HG03135 (cell line): ENCODE measurements at regions not wholly inside any gene's neighbourhood (a gene's known extent, or its start where the extent isn't known, plus 50 kb on each side); places are given as distances from the start of the nearest gene placed in this dataset.

Experiments used
- ATAC-seq: cut with Tn5 transposase; IDR thresholded peaks from one replicate; pipeline ENCODE4 v1.9.1; 2021; ENCODE audit warnings: mild to moderate bottlenecking, moderate library complexity; ENCODE audit not compliant: unreplicated experiment

DNA sequence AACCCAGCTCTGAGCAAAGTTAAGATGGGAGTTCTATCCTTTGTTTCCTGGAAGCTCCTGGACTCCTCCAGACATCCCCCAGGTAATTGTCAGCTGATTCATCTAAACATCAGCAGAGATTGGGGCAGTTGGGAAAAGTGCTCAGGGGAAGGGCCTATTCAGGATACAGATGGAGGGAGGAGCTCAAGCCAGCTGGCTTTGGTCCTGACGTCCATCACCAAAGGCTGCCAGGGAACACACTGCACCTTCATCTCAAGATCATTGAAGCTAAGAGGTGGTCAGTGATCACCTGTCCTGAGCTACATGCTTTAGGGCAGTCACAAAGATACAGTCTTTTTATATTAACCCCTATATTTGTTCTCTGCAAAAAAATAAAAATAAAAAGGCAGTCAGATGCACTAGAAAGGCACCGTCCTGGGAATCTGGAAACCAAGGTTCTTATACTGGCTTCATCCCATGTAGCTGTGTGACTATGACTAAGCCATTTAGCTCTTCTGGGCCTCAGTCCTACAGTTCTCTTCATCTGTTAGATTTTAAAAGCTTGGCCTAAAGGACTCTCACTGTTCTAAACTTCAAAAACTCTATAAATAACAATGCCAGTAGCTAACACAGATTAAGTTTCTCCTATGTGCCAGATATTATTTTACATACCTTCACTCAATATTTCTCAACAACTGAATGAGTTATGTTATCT is 446.5 kb downstream of the BCL11A start:
- ATAC-seq: no peak

DNA sequence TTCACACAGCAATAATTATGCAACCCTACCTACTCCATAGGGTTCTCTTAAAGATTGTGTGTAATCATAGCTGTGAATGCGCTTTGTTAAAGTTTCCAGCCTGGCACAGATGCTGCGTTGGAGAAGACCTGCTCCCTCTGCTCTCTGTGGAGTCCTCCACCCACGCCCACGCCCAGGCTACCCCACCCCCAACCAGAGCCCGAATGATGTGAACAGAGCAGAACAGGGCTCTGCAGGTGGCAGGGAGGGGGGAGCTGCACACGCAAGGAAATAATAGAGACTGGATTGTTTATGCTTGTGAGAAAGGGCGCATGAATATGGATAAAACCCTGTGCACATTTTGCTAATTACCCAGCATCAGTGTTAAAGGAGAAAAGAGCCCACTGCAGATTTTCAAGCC is 447.5 kb downstream of the BCL11A start:
- no peak for ATAC-seq

DNA sequence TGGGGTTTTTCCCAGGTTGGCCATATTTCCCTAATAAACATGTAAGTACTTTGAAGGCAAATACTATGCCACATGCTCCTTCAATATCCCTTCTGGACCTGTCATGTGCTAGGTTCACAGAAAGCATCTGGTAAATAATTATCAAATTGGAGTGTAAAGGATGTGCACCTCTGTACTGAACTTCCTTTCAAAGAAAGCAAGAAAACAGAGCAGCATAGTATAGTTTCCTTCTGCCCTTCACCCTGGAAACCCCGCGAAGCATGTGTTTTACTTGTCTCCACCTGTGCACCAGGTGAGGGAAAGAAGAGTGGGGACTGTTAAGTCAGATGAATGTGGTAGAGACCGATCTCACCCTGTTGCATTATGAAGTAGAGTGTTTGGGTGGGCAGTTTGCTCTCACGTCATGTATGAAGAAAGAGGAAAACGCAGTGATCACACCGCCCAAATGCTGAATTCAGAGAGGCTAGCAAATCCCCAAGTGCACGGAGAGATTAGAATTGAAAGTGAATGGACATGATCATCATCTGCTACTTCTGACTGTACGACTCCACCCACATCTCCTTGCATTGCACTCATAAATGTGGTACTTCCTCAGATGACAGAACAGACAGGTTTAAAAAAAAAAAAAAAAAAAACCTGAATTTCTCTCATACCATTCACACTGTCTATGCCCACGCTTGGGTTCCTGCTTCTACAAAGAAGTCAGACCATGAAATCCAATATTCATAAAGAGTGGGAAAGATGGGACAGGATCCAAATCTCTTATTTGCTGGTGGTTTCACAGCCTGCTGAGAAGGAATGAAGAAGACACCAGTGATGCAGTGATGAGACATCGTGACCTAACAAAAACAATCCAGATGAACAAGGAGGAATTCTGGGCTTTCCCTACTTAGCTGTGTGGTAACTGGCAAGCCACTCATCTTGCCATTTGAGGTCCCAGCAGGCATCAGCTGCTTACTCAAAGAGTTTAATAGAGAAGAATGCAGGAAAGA is 448.6 kb downstream of the BCL11A start:
- ATAC-seq: peak; percentile 72

DNA sequence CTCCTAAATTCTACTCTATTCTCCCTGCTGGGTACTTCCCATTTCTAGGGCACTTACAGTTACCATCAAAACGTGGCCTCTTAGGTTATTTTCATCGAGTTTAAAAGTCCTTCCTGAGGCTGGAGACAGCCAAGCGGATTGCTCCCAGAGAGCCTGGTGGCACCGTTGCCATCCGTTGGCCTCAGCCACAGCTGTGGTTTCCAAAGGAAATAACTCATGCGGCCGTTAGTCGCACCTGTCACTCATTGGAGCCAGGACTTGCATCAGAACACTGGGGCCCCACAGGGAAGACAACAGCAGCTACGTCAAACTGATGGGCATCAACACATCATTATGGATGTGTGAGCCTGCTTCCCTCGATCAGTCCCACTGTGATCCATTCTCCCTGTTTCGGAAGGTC is 453.4 kb downstream of the BCL11A start:
- ATAC-seq: no peak

DNA sequence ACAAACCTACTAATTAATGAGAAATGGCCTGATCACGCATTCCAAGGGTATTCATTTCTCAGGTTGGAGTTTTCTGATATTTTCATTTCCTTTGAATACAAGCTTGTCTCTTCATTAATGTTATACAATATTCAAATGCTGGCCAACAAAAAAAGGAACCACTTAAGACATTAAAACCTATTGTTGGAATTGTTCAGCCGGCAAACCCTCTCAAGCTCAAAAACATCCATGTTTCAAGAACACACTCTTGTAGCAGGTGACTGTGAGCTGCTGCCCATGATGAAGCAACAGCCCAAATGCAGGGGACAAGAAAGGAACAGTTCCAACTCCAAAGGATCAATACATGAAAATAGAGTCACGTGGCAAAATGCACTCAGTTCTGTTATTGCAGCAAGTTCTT is 454.5 kb downstream of the BCL11A start:
- ATAC-seq: no peak

DNA sequence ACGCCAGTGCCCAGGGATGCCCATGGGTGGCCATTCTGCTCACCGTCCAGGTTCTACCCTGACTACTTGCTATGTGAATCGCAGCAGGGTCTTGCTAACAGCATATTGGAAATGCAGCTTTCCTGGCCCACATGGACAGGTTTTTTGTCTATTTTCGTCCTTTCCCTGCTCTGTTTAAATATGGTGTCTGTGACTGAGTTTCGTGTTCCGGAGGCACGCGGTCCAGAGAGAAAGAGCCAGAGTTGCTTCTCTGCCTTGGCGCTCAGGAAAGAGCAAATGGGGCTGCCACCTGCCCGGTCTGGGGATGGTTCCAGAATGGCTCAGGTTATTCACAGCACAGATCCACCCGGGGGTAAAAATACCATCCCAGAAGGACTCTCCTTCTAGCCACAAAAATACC is 456.2 kb downstream of the BCL11A start:
- ATAC-seq: no peak

DNA sequence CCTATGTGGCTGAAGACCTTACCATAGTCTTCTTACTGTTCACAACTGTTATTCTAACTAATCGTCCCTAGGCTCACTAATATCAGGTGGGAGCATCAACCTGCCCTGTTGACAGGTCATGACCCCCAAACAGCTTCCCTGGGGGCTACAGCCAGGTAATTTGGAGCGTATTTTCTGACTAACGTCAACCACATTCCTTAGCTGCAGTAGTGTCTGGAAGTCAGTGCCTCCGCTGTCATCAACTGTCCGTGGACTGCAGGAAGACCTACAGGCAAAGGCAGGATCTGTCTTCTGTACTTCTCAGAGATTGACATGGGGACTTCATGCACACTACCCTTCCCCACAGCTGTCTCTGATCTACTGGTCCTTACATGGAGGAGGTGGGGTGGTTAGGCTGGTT is 456.9 kb downstream of the BCL11A start:
- ATAC-seq: no peak

DNA sequence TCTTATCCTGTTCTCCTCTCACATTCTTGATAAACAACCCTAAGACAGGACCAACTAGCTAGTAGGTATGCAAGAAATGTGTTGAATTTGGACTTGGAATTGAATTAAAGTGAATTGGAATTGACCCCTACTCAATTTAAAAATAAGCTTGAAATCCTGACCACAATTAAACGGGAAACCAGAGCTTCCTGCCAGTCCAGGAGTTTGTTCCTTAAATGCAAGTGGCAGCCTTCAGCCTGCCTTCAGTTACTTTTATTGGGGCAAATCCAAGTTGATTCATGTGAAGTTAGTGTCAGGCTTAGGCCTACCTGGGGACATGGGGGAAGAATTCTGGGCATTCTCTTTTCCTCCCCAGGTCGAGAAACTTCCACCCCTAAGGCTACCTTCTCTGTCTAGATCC is 457.6 kb downstream of the BCL11A start:
- ATAC-seq: no peak

DNA sequence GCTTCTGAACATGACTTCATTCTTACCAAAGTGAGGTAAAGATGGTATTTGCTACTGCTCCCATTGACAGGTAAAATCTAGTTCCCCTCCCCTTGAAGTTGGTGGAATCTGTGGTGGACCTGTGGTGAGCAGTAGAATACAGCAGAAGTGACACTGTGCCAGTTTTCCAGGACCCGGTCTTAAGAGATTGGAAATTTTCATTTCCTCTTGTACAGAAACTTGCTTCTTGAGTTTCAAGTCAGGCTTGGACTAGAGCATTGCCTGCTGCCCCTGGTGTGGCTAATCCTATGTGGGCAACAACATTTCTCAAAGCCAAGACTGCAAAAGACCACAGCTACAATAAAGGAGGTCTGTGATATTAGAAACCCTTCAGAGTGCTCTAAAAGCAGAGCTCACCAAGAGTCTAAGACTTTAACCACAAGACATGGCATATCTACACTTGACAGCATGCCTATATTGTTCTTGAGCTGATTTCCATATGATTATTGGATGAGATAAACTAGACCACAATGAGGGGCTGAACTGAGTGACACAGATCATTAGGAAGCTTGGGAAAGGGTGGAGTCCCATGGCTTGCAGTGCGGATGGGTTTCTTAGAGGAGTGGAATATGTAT is 458.1 kb downstream of the BCL11A start:
- ATAC-seq: no peak

DNA sequence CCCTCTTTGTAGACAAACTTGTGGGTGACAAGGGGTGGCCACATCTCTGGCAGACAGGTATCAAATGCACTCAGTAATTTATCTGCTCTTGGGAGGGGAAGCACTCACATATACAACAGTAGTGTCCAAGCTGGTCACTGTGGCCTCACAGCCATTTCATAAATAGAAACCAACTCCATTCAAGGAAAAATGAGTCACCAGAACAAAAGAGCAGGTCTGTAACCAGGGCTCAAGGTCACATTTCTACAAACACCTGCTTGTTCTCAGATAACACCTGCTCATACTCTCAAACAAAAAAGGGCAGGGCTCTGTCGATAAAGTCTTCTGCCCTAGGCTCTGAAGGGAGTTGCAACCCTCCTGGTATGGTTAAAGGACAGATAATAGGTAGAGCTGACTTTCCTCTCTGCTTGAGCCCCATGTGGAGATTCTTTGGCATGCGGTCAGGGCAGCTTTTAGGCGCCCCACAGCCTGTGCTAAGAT is 459.0 kb downstream of the BCL11A start:
- no peak for ATAC-seq

DNA sequence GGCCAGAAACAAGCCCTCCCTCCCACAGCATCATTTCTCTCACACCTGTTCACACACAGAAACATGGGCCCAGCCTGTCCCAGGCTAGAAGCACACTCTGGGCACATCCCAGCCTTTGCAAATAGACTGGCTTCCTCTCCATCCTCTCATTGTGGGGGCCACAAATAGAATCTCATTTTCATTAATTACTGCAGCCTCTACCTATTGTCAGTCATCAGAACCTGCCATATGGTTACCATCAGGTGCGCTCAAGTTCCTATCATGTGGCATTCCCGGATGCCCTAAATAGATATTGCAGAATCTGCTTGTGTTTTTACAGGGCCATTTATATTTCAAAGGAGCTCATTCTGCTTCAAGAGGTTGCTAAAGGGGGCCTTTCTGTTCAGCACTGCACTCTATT is 460.7 kb downstream of the BCL11A start:
- no peak for ATAC-seq

DNA sequence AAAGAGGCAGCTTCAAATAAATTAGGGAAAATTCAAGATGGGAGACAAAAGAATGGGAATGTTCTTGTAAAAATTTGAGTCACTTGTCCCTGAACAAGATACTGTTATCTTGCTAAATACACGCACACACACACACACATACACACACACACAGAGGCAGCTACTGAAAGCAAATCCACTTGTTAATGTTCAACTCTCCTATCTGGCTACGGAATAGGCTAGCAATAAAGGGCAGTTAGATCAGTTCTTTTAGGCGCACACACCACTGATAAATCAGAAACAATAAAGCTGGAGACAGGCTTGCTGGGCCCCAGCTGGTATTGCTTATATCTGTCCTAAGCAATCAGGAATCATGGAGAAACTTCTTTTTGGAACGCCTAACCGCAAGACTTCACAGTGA is 461.6 kb downstream of the BCL11A start:
- ATAC-seq: no peak

DNA sequence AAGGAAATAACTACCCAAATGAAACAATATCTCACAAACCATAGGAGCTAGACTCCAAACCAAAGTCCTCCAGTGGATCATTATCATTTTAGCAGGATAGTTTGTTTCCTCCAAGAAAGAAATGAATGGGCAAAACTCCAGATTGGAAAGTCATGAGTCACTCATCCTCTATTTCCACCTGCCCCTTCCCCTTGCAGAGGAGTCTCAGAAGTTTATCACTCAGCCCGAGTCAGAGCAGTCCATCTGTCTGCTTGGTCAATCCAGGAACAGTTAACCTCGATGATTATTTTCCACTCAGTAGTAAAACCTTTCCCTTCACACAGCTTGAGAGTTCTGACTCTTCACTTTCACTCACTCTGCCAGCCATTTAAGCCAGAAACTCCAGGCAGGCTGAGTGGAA is 462.2 kb downstream of the BCL11A start:
- ATAC-seq: no peak

DNA sequence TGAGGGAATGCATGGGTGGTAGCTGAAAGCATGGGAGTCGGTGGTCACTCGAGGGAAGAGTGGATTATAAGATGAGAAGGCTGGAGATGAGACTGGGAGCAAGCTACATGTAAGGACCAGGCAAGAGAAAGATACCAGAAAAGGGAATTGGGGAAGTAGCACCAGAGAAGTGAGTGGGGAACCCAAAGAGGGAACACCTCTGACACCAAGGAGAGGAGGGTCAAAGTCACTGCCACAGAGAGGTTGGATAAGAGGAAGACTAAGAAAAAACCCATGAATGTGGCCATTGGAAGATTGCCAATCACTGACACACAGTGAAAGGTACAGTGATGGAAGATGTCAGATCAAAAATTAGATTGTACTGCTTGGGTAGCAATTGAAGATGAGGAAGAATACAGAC is 473.9 kb downstream of the BCL11A start:
- no peak for ATAC-seq

DNA sequence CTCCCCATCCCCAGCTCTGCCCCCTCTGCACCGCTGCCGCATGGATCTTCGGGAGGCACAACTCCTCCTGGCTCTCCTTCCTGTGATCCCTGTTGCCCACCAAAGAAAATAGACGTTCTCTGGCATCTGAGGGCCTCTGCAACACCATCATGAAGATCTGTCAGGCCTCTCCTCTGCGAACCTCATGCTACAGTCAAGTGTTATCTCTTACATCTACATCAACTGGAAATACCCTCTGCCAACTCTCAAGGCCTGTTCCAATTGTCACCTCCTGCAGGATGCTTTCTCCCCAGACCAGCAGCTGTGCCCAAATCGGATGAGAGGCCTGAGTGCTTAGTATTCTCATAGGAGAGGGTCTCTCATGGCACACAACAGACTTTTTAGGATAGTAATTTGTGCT is 478.4 kb downstream of the BCL11A start:
- ATAC-seq: no peak

DNA sequence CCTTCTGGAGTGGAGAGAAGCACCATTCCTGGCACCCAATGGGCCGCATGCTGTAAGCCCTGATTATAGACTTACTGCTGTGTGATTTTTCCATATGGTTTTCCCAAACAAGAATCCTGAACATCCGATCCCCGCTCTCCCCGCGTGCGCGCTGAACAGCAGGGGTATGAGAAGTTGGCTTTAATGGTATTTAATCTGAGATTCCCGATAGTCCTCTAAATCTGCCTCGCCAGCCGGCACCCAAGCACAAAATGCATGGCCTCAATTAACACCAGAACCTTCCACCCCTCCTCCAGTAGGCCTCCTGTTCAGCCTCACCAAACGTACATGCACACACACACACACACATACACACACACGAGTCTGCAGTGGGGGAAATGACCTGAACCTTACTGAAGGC is 480.3 kb downstream of the BCL11A start:
- ATAC-seq: no peak

DNA sequence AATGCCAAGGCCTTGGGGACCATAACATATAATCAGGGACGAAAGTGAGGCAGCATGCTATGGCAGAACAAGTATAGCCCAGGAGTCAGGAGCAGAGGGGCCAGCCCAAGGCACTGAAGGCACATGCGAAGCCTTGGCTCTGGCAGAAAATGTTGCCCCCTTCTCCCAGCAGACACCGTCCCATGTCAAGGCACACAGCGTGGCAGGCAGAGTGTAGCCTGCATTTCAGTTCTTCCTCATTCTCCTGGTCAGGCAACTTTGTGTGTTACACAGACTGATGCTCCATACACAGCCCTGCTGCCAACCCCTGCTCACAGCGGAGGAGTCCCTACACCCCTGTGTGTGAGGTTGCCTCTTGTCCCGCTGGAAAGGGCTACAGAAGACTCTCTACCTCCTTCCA is 480.8 kb downstream of the BCL11A start:
- ATAC-seq: no peak

DNA sequence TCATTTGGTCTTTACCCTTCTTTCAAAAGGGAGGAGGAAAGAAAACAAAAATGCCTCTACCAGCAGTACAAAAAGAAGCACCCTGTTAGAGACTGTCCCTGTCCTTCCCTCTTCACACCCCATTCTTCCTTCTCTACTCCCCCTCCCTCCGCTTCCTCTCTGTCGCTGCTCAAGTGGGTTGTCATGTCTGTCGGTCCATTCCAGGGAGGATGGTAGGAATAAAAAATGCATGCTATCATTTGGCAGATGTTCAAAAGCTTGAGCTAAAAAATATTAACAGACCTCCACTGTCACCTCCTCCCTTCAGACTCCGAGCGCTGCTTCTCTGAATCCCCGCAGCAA is 482.0 kb downstream of the BCL11A start:
- no peak for ATAC-seq

DNA sequence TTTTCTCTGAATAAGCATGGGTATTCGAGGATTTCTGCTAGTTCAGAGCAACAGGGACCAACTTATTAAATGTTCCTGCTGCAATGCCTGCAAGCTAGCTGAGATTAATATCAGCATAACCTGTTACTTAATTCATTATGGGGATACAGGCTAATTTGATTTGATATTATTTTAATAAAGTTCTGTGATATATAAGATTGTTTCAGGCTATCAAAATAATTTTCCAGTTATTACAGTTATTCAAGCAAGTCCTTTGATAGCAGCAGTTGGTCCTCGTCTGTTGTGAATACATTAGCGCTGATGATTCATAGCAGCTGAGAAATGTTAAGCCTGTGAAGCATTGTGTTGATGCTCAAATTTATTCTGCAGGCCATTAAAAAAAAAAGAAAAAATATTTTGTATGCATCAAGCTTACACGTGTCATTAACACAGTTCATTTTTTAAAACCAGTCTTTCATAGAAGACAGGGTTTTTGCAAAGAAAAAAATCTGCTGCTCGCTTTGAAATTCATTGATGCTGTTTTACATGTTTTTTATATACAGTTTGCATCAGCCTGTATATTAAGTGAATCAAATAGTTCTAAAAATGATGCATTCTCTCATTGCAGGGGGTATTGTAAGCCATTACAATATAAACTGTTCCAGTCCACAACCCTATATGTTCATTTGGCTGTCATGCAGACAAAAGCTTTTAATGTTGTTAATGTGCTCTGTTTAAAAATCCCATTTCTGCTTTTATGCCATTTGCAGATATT is 482.5 kb downstream of the BCL11A start:
- no peak for ATAC-seq

DNA sequence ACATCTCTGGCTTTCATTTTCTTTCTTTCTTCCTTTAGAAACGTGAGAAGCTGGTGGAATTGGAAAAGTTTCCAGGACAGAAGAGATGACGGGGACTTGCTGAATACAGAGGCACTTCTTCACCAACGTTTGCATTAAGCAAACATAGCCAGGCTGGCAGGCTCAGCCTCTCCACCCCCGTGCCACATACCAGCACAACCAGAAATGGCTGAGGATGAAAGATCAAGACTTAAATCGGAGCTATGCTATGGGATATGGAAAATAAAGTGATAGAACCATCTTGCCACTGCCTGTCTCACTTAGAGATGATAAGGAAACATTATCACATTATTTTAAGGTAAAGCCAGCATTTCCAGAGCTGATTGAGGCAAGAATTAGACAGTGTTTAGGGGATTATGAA is 483.3 kb downstream of the BCL11A start:
- ATAC-seq: no peak

DNA sequence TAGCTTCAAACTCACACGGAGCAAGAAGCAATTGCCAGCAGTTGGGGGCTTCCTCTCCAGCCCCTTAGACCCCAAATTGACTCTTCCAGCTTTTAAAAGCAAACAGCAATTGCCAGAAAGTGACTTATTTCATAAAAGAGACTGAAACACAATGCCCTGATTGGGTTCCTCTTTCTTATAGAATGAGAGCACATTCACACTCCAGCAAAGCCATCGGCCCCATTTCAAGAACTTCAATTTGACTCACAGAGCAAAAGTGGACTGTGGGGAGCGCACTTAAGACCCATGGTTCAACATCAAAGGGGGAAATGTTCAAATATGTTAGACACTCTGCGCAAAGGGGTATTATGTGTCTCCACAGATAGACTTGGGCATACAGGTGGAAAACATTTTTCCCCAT is 484.7 kb downstream of the BCL11A start:
- no peak for ATAC-seq
